Endodermal cell (in vitro differentiated cells): ENCODE measurements at regions not wholly inside any gene's neighbourhood (a gene's known extent, or its start where the extent isn't known, plus 50 kb on each side); places are given as distances from the start of the nearest gene placed in this dataset.

Experiments
- DNase-seq: peaks from one replicate; pipeline ENCODE4 v3.0.0-alpha.2; 2017
- H3K27ac ChIP-seq: 2 replicates; pipeline ENCODE4 v1.5.1; 2013; ENCODE audit warnings: mild to moderate bottlenecking, low read depth, low read length, moderate library complexity
- H3K27me3 ChIP-seq: 2 replicates; pipeline ENCODE4 v1.6.1; 2013; ENCODE audit warnings: mild to moderate bottlenecking, low read length, moderate library complexity; ENCODE audit not compliant: insufficient read depth, control insufficient read depth, poor library complexity, severe bottlenecking
- H3K36me3 ChIP-seq: 2 replicates; pipeline ENCODE4 v1.7.0; 2013; ENCODE audit warnings: mild to moderate bottlenecking, low read length, moderate library complexity; ENCODE audit not compliant: control insufficient read depth, insufficient read depth
- H3K4me1 ChIP-seq: one replicate; pipeline ENCODE4 v1.7.0; 2013; ENCODE audit warnings: low read length; ENCODE audit not compliant: control insufficient read depth, insufficient read depth
- H3K4me3 ChIP-seq: 2 replicates; pipeline ENCODE4 v1.5.1; 2013; ENCODE audit warnings: mild to moderate bottlenecking, low read length, moderate library complexity
- H3K9ac ChIP-seq: 2 replicates; pipeline ENCODE4 v1.6.1; 2013; ENCODE audit warnings: mild to moderate bottlenecking, low read length, moderate library complexity; ENCODE audit not compliant: poor library complexity, severe bottlenecking; ENCODE audit errors: extremely low read depth
- H3K9me3 ChIP-seq: 2 replicates; pipeline ENCODE4 v1.6.1; 2013; ENCODE audit warnings: mild to moderate bottlenecking, low read length, moderate library complexity; ENCODE audit not compliant: control insufficient read depth
- H3K27ac Mint-ChIP-seq: 2 replicates; pipeline ENCODE4 v1.8.0; 2020; ENCODE audit warnings: mixed read lengths
- H3K27me3 Mint-ChIP-seq: 2 replicates; pipeline ENCODE4 v1.8.0; 2021; ENCODE audit warnings: mild to moderate bottlenecking, mixed read lengths; ENCODE audit not compliant: insufficient read depth
- H3K36me3 Mint-ChIP-seq: 2 replicates; pipeline ENCODE4 v1.8.0; 2020; ENCODE audit warnings: low read depth, mixed read lengths
- H3K4me1 Mint-ChIP-seq: 2 replicates; pipeline ENCODE4 v1.8.0; 2020; ENCODE audit warnings: mixed read lengths
- H3K4me3 Mint-ChIP-seq: 2 replicates; pipeline ENCODE4 v1.8.0; 2020; ENCODE audit warnings: mild to moderate bottlenecking, moderate library complexity, mixed read lengths
- H3K9me3 Mint-ChIP-seq: 2 replicates; pipeline ENCODE4 v1.8.0; 2020; ENCODE audit warnings: mild to moderate bottlenecking, mixed read lengths
- WGBS, 2 experiments: methylation state at CpG; one replicate each; pipeline versions ENCODE4 v1.1.5 to v1.1.7; 2013; ENCODE audit warnings: missing lambda C conversion rate in 2 of 2, mixed read lengths in 1 of 2; ENCODE audit not compliant: insufficient coverage in 1 of 2, insufficient read length in 1 of 2; 5-methylcytosine and 5-hydroxymethylcytosine counted together
- TF ChIP-seq, protein P1 (sequence below): fragments of 200-600 bp; sonication (generic); conservative IDR thresholded peaks from 2 replicates; pipeline ENCODE4 v1.5.0; 2021; ENCODE audit warnings: antibody characterized with exemption, mild to moderate bottlenecking

- no peak overlapping the region for H3K4me3 ChIP-seq
- H3K9me3 ChIP-seq = peaks cover 20% of the 10 kb centered on the region
- Mint-ChIP-seq H3K4me1 (no peaks in the 10 kb centered on the region), H3K27me3 (no peaks in the 10 kb centered on the region), H3K4me3 (no peak overlapping the region), H3K9me3 (peaks cover 84% of the 10 kb centered on the region), H3K36me3 (no peaks in the 10 kb centered on the region), H3K27ac (no peak overlapping the region)
- DNase-seq = no peak
- H3K4me1 ChIP-seq = no peaks in the 10 kb centered on the region
- no peak overlapping the region for H3K9ac ChIP-seq
- TF ChIP-seq, protein P1, sequence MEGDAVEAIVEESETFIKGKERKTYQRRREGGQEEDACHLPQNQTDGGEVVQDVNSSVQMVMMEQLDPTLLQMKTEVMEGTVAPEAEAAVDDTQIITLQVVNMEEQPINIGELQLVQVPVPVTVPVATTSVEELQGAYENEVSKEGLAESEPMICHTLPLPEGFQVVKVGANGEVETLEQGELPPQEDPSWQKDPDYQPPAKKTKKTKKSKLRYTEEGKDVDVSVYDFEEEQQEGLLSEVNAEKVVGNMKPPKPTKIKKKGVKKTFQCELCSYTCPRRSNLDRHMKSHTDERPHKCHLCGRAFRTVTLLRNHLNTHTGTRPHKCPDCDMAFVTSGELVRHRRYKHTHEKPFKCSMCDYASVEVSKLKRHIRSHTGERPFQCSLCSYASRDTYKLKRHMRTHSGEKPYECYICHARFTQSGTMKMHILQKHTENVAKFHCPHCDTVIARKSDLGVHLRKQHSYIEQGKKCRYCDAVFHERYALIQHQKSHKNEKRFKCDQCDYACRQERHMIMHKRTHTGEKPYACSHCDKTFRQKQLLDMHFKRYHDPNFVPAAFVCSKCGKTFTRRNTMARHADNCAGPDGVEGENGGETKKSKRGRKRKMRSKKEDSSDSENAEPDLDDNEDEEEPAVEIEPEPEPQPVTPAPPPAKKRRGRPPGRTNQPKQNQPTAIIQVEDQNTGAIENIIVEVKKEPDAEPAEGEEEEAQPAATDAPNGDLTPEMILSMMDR = no peak
- no peaks in the 10 kb centered on the region for H3K36me3 ChIP-seq
- no peaks in the 10 kb centered on the region for H3K27me3 ChIP-seq
- no peak overlapping the region for H3K27ac ChIP-seq
- 74 to 80% methylated on average over 9 to 11 of the region's 11 CpGs for WGBS, 2 experiments
Measured at GRCh38 chr14:105905456-105905855, 379.1 kb downstream of the TMEM121 start.

GRCh38 chr14:105907276-105907675 lies 380.9 kb downstream of the TMEM121 start:
- Histone ChIP-seq H3K9ac (no peak overlapping the region), H3K4me1 (no peaks in the 10 kb centered on the region), H3K4me3 (no peak overlapping the region), H3K27me3 (no peaks in the 10 kb centered on the region), H3K9me3 (peaks cover 20% of the 10 kb centered on the region), H3K36me3 (no peaks in the 10 kb centered on the region), H3K27ac (no peak overlapping the region)
- H3K4me1 Mint-ChIP-seq = no peaks in the 10 kb centered on the region
- H3K27me3 Mint-ChIP-seq = no peaks in the 10 kb centered on the region
- H3K27ac Mint-ChIP-seq = no peak overlapping the region
- TF ChIP-seq, protein P1 = no peak
- H3K4me3 Mint-ChIP-seq = no peak overlapping the region
- 92% methylated on average over 3 of the region's 3 CpGs; no CpG with 5 or more reads in 1 of the 2 experiments for WGBS, 2 experiments
- peaks cover 82% of the 10 kb centered on the region for H3K9me3 Mint-ChIP-seq
- no peak for DNase-seq
- no peaks in the 10 kb centered on the region for H3K36me3 Mint-ChIP-seq

DNA sequence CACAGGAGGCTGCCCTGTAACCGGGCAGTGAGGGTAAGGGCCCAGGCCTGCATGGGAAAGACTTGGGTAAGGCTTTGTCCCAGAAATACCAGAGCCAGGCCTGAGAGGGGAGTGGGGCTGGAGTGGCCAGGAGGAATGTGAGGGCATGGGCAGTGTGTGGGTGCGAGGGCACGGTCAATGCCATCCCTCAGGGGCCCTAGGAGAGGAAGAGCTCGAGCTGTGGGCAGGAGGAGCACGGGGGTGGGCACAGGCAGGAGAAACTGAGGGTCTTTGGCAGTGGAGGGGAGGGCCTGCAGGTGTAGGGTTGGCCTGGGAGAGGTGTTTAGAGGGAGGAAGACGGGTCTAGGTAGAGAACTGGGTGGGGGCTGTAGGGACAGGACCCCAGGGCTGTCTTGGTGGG lies 381.6 kb downstream of the TMEM121 start:
- DNase-seq = no peak
- H3K27ac Mint-ChIP-seq = no peak overlapping the region
- Histone ChIP-seq H3K4me3 (no peak overlapping the region), H3K4me1 (no peaks in the 10 kb centered on the region), H3K27ac (no peak overlapping the region), H3K9me3 (peaks cover 20% of the 10 kb centered on the region), H3K9ac (no peak overlapping the region), H3K27me3 (no peaks in the 10 kb centered on the region), H3K36me3 (no peaks in the 10 kb centered on the region)
- H3K9me3 Mint-ChIP-seq = peaks cover 85% of the 10 kb centered on the region
- H3K36me3 Mint-ChIP-seq = no peaks in the 10 kb centered on the region
- WGBS, 2 experiments = 56% methylated on average over 6 of the region's 6 CpGs; no CpG with 5 or more reads in 1 of the 2 experiments
- no peaks in the 10 kb centered on the region for H3K27me3 Mint-ChIP-seq
- no peak overlapping the region for H3K4me3 Mint-ChIP-seq
- TF ChIP-seq, protein P1 = no peak
- no peaks in the 10 kb centered on the region for H3K4me1 Mint-ChIP-seq
